GM12878 (cell line): ENCODE measurements at regions not wholly inside any gene's neighbourhood (a gene's known extent, or its start where the extent isn't known, plus 50 kb on each side); places are given as distances from the start of the nearest gene placed in this dataset.
"Not testable (repeated sequence)": the region's sequence is repeated elsewhere in the genome, so short reads cannot be mapped to it uniquely, and the experiment has no call there.

Source experiments
- GABPA ChIP-seq: IDR thresholded peaks from 2 replicates; pipeline ENCODE4 v1.6.1; 2014; ENCODE audit warnings: antibody characterized with exemption, low read depth, mild to moderate bottlenecking, inconsistent platforms
- JUND ChIP-seq: IDR thresholded peaks from 2 replicates; pipeline ENCODE4 v1.6.1; 2012; ENCODE audit warnings: low read depth, mild to moderate bottlenecking, low read length, improper control_type of control experiment, moderate library complexity
- MYB ChIP-seq: fragments of 150-350 bp; IDR thresholded peaks from 2 replicates; pipeline ENCODE4 v1.6.1; 2014; ENCODE audit warnings: mild to moderate bottlenecking, low read depth, low read length, borderline replicate concordance
- NFXL1 ChIP-seq: fragments of 450-650 bp; IDR thresholded peaks from 2 replicates; pipeline ENCODE4 v1.6.1; 2017; ENCODE audit warnings: antibody characterized with exemption, mild to moderate bottlenecking, borderline replicate concordance
- PKNOX1 ChIP-seq: fragments of 450-650 bp; IDR thresholded peaks from 2 replicates; pipeline ENCODE4 v1.6.1; 2016; ENCODE audit warnings: mild to moderate bottlenecking
- POLR2A ChIP-seq: IDR thresholded peaks from 2 replicates; pipeline ENCODE4 v1.6.1; 2011; ENCODE audit warnings: low read depth, mild to moderate bottlenecking, low read length
- REST ChIP-seq: IDR thresholded peaks from 2 replicates; pipeline ENCODE4 v1.6.1; 2012; ENCODE audit warnings: mild to moderate bottlenecking, low read depth, low read length
- TF ChIP-seq, protein P1 (sequence below): fragments of 450-650 bp; IDR thresholded peaks from 2 replicates; pipeline ENCODE4 v1.6.1; 2018; ENCODE audit warnings: borderline replicate concordance, mild to moderate bottlenecking; ENCODE audit not compliant: partially characterized antibody

DNA sequence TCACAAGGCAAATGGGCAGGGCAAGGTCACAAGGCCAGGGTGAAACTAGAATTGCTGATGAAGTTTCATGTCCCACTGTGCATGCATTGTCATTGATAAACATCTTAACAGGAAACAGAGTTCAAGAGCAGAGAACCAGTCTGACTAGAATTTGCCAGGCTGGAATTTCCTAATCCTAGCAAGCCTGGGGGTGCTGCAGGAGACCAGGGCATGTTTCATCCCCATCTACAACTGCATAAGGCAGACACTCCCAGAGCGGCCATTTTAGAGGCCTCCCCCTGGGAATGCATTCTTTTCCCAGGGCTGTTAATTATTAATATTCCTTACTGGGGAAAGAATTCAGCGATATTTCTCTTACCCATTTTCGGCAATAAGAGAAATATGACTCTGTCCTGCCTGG, 172.6 kb upstream of the XIST start:
- TF ChIP-seq, protein P1, sequence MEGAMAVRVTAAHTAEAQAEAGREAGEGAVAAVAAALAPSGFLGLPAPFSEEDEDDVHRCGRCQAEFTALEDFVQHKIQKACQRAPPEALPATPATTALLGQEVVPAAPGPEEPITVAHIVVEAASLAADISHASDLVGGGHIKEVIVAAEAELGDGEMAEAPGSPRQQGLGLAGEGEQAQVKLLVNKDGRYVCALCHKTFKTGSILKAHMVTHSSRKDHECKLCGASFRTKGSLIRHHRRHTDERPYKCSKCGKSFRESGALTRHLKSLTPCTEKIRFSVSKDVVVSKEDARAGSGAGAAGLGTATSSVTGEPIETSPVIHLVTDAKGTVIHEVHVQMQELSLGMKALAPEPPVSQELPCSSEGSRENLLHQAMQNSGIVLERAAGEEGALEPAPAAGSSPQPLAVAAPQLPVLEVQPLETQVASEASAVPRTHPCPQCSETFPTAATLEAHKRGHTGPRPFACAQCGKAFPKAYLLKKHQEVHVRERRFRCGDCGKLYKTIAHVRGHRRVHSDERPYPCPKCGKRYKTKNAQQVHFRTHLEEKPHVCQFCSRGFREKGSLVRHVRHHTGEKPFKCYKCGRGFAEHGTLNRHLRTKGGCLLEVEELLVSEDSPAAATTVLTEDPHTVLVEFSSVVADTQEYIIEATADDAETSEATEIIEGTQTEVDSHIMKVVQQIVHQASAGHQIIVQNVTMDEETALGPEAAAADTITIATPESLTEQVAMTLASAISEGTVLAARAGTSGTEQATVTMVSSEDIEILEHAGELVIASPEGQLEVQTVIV = not testable (repeated sequence)
- not testable (repeated sequence) for TF ChIP-seq PKNOX1, NFXL1, POLR2A, GABPA, JUND, MYB, REST
